Amniotic epithelial cell (primary cell): ENCODE measurements at regions not wholly inside any gene's neighbourhood (a gene's known extent, or its start where the extent isn't known, plus 50 kb on each side); places are given as distances from the start of the nearest gene placed in this dataset.
A peak's percentile ranks its signal among the peaks of the same experiment; 100 is the strongest.
"Not testable (repeated sequence)": the region's sequence is repeated elsewhere in the genome, so short reads cannot be mapped to it uniquely, and the experiment has no call there.

ENCODE experiments used
- DNase-seq: peaks from one replicate; pipeline ENCODE4 v3.0.0-alpha.2; 2010; ENCODE audit warnings: low read depth

GRCh38 chr6:84353459-84354423, 126.3 kb upstream of the CEP162 start:
- no peak for DNase-seq

- DNase-seq: no peak
Measured at GRCh38 chr6:84350397-84350796, 123.0 kb upstream of the CEP162 start.

GRCh38 chr6:84349542-84349941, 122.1 kb upstream of the CEP162 start:
- DNase-seq: no peak

- no peak for DNase-seq
Measured at GRCh38 chr6:84348801-84349200, 121.4 kb upstream of the CEP162 start.

- no peak for DNase-seq
Measured at GRCh38 chr6:84346372-84346771, 118.9 kb upstream of the CEP162 start.

- no peak for DNase-seq
Measured at GRCh38 chr6:84344005-84344404, 116.6 kb upstream of the CEP162 start.

GRCh38 chr6:84340422-84340821, 113.0 kb upstream of the CEP162 start:
- DNase-seq: no peak

GRCh38 chr6:84333842-84334241, 106.4 kb upstream of the CEP162 start:
- no peak for DNase-seq

GRCh38 chr6:84332139-84333034, 104.9 kb upstream of the CEP162 start:
- DNase-seq: peak; percentile 3

GRCh38 chr6:84330325-84330724, 102.9 kb upstream of the CEP162 start:
- no peak for DNase-seq

- no peak for DNase-seq
Measured at GRCh38 chr6:84329516-84329915, 102.1 kb upstream of the CEP162 start.

- no peak for DNase-seq
Measured at GRCh38 chr6:84329077-84329476, 101.6 kb upstream of the CEP162 start.

GRCh38 chr6:84317463-84317862, 90.0 kb upstream of the CEP162 start:
- no peak for DNase-seq

GRCh38 chr6:84314377-84314898, 87.0 kb upstream of the CEP162 start:
- DNase-seq: no peak

- DNase-seq: no peak
Measured at GRCh38 chr6:84309336-84309735, 81.9 kb upstream of the CEP162 start.

GRCh38 chr6:84304881-84305280, 77.4 kb upstream of the CEP162 start:
- DNase-seq: no peak

- not testable (repeated sequence) for DNase-seq
Measured at GRCh38 chr6:84291033-84291432, 63.6 kb upstream of the CEP162 start.

GRCh38 chr6:84284428-84285049, 57.1 kb upstream of the CEP162 start:
- DNase-seq: peak; percentile 11

GRCh38 chr6:84282550-84282949, 55.1 kb upstream of the CEP162 start:
- DNase-seq: no peak

GRCh38 chr6:84280639-84281038, 53.2 kb upstream of the CEP162 start:
- no peak for DNase-seq

- peak; percentile 10 for DNase-seq
Measured at GRCh38 chr6:84280030-84280429, 52.6 kb upstream of the CEP162 start.
